8988T (cell line): ENCODE measurements at regions not wholly inside any gene's neighbourhood (a gene's known extent, or its start where the extent isn't known, plus 50 kb on each side); places are given as distances from the start of the nearest gene placed in this dataset.
"Not testable (repeated sequence)": the region's sequence is repeated elsewhere in the genome, so short reads cannot be mapped to it uniquely, and the experiment has no call there.

Experiments
- DNase-seq: peaks from one replicate; pipeline ENCODE4 v3.0.0; 2011

GRCh38 chr12:83656004-83656403, 969.3 kb downstream of the TMTC2 start:
- DNase-seq = no peak

- no peak for DNase-seq
These were observed 955.5 kb downstream of the TMTC2 start for GRCh38 chr12:83642205-83642604.

- DNase-seq = no peak
These were observed 955.1 kb downstream of the TMTC2 start for GRCh38 chr12:83641789-83642188.

GRCh38 chr12:83634726-83635267, 948.1 kb downstream of the TMTC2 start:
- DNase-seq = no peak

- no peak for DNase-seq
These were observed 943.8 kb downstream of the TMTC2 start for GRCh38 chr12:83630526-83630925.

GRCh38 chr12:83629931-83630330, 943.2 kb downstream of the TMTC2 start:
- DNase-seq = no peak

- no peak for DNase-seq
These were observed 935.5 kb downstream of the TMTC2 start for GRCh38 chr12:83622205-83622604.

GRCh38 chr12:83619973-83620372, 933.3 kb downstream of the TMTC2 start:
- no peak for DNase-seq

- DNase-seq = no peak
These were observed 928.4 kb downstream of the TMTC2 start for GRCh38 chr12:83615152-83615551.

- DNase-seq = no peak
These were observed 926.9 kb downstream of the TMTC2 start for GRCh38 chr12:83613586-83614110.

- no peak for DNase-seq
These were observed 916.4 kb downstream of the TMTC2 start for GRCh38 chr12:83603106-83603505.

- no peak for DNase-seq
These were observed 888.6 kb downstream of the TMTC2 start for GRCh38 chr12:83575326-83575725.

GRCh38 chr12:83574142-83574541, 887.4 kb downstream of the TMTC2 start:
- no peak for DNase-seq

- DNase-seq = no peak
These were observed 887.0 kb downstream of the TMTC2 start for GRCh38 chr12:83573671-83574070.

GRCh38 chr12:83559650-83560049, 872.9 kb downstream of the TMTC2 start:
- DNase-seq = no peak

- DNase-seq = not testable (repeated sequence)
These were observed 869.3 kb downstream of the TMTC2 start for GRCh38 chr12:83556040-83556439.

GRCh38 chr12:83541446-83541845, 854.7 kb downstream of the TMTC2 start:
- DNase-seq = no peak

GRCh38 chr12:83538361-83538965, 851.8 kb downstream of the TMTC2 start:
- no peak for DNase-seq

GRCh38 chr12:83537428-83538053, 850.8 kb downstream of the TMTC2 start:
- DNase-seq = no peak

- DNase-seq = no peak
These were observed 849.8 kb downstream of the TMTC2 start for GRCh38 chr12:83536496-83536895.

GRCh38 chr12:83528571-83528970, 841.9 kb downstream of the TMTC2 start:
- DNase-seq = no peak

- no peak for DNase-seq
These were observed 841.1 kb downstream of the TMTC2 start for GRCh38 chr12:83527810-83528209.

GRCh38 chr12:83515306-83516026, 828.8 kb downstream of the TMTC2 start:
- DNase-seq = no peak

- no peak for DNase-seq
These were observed 827.7 kb downstream of the TMTC2 start for GRCh38 chr12:83514372-83514771.
